NB4 (cell line): ENCODE measurements at regions not wholly inside any gene's neighbourhood (a gene's known extent, or its start where the extent isn't known, plus 50 kb on each side); places are given as distances from the start of the nearest gene placed in this dataset.

Source experiments
- CTCF ChIP-seq: IDR thresholded peaks from one replicate; pipeline ENCODE4 v1.5.1; 2012; ENCODE audit warnings: low read depth, low read length
- MAX ChIP-seq: IDR thresholded peaks from 2 replicates; pipeline ENCODE4 v1.6.1; 2011; ENCODE audit warnings: low read depth, low read length
- MYC ChIP-seq: IDR thresholded peaks from 2 replicates; pipeline ENCODE4 v1.6.1; 2011; ENCODE audit warnings: low read depth, low read length
- POLR2A ChIP-seq: IDR thresholded peaks from 2 replicates; pipeline ENCODE4 v1.6.1; 2011; ENCODE audit warnings: mild to moderate bottlenecking; ENCODE audit not compliant: insufficient read length; ENCODE audit errors: extremely low read depth

GRCh38 chr3:124275412-124275811, 283.5 kb upstream of the ROPN1 start:
- TF ChIP-seq CTCF (no peak), POLR2A (no peak), MYC (no peak), MAX (no peak)
